ENCODE measurements at regions not wholly inside any gene's neighbourhood (a gene's known extent, or its start where the extent isn't known, plus 50 kb on each side); places are given as distances from the start of the nearest gene placed in this dataset.

GRCh38 chrY:14139521-14139920 lies 83.5 kb downstream of the VCY1B start:
- no peak for TF ChIP-seq CTCF (IDR thresholded peaks at IDR 0.05; ENCODE audit: borderline replicate concordance, control extremely low read depth, extremely low read depth, insufficient read depth, missing control alignments)
- in situ Hi-C loops (cut with MboI; ENCODE audit: low sequenced_read_pairs, unreplicated experiment), result no loop called here
- DNase-seq (ENCODE audit: low spot score), result no peak

GRCh38 chrY:14145614-14146013 lies 89.6 kb downstream of the VCY1B start:
- in situ Hi-C loops (cut with MboI; ENCODE audit: low sequenced_read_pairs, unreplicated experiment), result no loop called here
- DNase-seq (ENCODE audit: low spot score), result no peak
- no peak for TF ChIP-seq CTCF (IDR thresholded peaks at IDR 0.05; ENCODE audit: borderline replicate concordance, control extremely low read depth, extremely low read depth, insufficient read depth, missing control alignments)

- TF ChIP-seq CTCF (IDR thresholded peaks at IDR 0.05; ENCODE audit: borderline replicate concordance, control extremely low read depth, extremely low read depth, insufficient read depth, missing control alignments), result no peak
These were observed 126.7 kb downstream of the VCY1B start for GRCh38 chrY:14182776-14183175.

GRCh38 chrY:14222014-14222413 lies 166.0 kb downstream of the VCY1B start:
- DNase-seq (ENCODE audit: low spot score), result no peak
- in situ Hi-C loops (cut with MboI; ENCODE audit: low sequenced_read_pairs, unreplicated experiment), result no loop called here
- no peak for TF ChIP-seq CTCF (IDR thresholded peaks at IDR 0.05; ENCODE audit: borderline replicate concordance, control extremely low read depth, extremely low read depth, insufficient read depth, missing control alignments)

More at GRCh38 chrY:14182776-14183175, 126.7 kb downstream of the VCY1B start:
- in situ Hi-C loops (cut with MboI; ENCODE audit: low sequenced_read_pairs, unreplicated experiment), result no loop called here
- DNase-seq (ENCODE audit: low spot score), result no peak

GRCh38 chrY:14231703-14232102 lies 175.7 kb downstream of the VCY1B start:
- TF ChIP-seq CTCF (IDR thresholded peaks at IDR 0.05; ENCODE audit: borderline replicate concordance, control extremely low read depth, extremely low read depth, insufficient read depth, missing control alignments), result no peak
- in situ Hi-C loops (cut with MboI; ENCODE audit: low sequenced_read_pairs, unreplicated experiment), result no loop called here

GRCh38 chrY:14235070-14235469 lies 179.0 kb downstream of the VCY1B start:
- no peak for TF ChIP-seq CTCF (IDR thresholded peaks at IDR 0.05; ENCODE audit: borderline replicate concordance, control extremely low read depth, extremely low read depth, insufficient read depth, missing control alignments)
- DNase-seq (ENCODE audit: low spot score), result no peak
- in situ Hi-C loops (cut with MboI; ENCODE audit: low sequenced_read_pairs, unreplicated experiment), result no loop called here

More at GRCh38 chrY:14231703-14232102, 175.7 kb downstream of the VCY1B start:
- DNase-seq (ENCODE audit: low spot score), result no peak

- in situ Hi-C loops (cut with MboI; ENCODE audit: low sequenced_read_pairs, unreplicated experiment), result no loop called here
- no peak for DNase-seq (ENCODE audit: low spot score)
- no peak for TF ChIP-seq CTCF (IDR thresholded peaks at IDR 0.05; ENCODE audit: borderline replicate concordance, control extremely low read depth, extremely low read depth, insufficient read depth, missing control alignments)
These were observed 182.2 kb downstream of the VCY1B start for GRCh38 chrY:14238277-14238676.

All from GM13976 (cell line).